CD4-positive, alpha-beta T cell treated with Interleukin-6 for 4 hours (primary cell): ENCODE measurements at regions not wholly inside any gene's neighbourhood (a gene's known extent, or its start where the extent isn't known, plus 50 kb on each side); places are given as distances from the start of the nearest gene placed in this dataset.
"Not testable (repeated sequence)": the region's sequence is repeated elsewhere in the genome, so short reads cannot be mapped to it uniquely, and the experiment has no call there.

ENCODE experiments used
- DNase-seq: peaks from one replicate; pipeline ENCODE4 v3.0.0-alpha.2; 2020; ENCODE audit warnings: mixed read lengths

DNA sequence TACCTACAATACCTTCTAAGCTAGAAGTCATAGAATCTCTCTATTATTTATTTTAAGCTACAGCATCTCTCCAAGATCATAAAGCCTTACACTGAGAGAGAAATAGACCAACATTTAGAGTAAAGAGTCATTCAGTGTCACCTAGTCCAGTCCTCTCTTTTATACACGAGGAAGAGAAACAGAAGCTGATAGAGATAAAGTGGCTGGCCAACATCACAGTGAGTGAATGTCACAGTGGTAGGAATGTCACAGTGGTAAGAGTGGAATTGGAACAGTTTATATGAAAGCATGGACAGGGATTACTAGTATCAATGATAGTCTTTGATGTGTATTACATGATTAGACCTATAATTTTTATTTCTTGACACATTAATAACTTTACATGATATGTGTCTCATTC lies 307.8 kb upstream of the NBPF12 start:
- not testable (repeated sequence) for DNase-seq

DNA sequence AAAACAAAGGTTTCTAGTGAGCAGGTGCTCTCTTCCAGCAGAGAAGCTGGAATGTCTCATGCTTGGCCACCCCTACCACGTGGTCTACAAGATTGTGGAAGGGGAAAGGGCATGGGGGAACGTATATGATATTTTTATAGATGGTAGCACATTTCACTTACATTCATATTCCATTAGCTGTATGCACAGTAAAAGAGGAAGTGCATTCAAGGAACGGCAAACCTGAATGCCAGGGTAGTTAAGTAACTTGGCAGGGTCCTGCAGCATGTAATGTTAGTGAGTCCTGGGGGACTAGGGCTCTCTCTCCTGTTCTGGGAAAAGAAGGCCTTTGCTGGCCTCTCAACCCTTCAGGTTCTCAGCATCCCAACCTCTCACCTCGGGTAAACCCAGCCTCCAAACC lies 319.5 kb upstream of the NBPF12 start:
- not testable (repeated sequence) for DNase-seq

DNA sequence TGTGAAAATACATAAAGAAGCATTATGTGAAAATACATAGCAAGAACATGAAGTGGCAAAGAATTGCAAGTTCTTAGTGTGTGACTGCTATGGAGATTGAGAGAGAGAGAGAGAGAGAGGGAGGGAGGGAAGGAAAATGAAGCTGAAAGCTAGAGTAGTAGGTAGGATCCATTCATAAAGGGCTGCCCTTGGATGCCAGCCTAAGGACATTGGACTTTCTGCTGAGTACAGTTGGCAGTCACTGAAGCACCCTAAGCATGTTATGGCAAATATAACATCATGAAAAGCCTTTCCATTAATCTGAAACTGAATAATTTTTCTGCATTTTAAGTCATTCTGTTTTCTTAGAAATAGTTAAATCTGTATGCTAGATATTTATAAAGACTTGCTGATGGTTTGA lies 333.4 kb upstream of the NBPF12 start:
- DNase-seq, result not testable (repeated sequence)

DNA sequence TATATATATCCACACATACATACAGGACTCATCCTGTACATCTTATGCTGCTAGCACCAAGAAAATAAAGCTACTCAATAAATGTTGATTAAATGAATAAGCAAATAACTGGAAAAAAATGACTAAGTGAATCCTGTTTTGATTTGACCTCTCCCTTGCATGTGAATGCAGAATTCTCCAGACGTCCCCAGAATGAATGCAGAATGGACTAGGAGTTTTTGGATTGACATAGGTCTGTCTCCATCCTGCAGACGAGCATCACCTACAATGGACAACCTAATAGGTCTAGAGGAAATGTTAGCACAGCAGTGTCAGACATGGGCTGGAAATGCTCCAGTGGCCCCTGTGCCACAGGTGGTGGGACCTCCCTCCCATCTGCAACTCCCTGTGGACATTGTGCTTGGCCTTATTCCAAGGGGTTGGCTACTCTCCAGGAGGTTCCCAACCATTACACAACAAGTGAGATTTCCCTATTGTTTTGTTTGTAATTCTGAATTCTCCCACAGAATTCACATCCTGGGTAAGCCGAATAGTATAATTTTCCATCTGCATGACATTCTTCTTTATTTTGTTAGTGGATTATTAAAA lies 337.3 kb upstream of the NBPF12 start:
- not testable (repeated sequence) for DNase-seq

GRCh38 chr1:146599906-146600305 lies 338.2 kb upstream of the NBPF12 start:
- not testable (repeated sequence) for DNase-seq

DNA sequence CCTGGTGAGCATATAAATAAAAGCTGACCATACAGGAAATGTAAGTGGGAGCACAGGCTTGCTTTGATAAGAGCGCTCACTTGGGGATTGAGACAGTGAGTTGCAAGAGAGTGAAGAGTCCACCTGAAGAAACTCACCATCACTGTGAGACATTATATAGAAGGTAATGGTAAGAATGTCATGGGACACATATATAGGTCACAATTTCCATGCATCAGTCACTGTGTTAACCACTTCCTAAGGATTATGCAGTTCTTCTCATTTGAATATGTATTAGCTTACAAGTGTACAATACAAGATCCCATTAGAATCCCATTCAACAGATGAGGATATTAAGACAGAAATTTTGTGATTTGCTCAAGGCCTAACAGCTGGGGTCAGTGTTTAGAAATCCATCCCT lies 352.4 kb upstream of the NOTCH2NLA start:
- not testable (repeated sequence) for DNase-seq

DNA sequence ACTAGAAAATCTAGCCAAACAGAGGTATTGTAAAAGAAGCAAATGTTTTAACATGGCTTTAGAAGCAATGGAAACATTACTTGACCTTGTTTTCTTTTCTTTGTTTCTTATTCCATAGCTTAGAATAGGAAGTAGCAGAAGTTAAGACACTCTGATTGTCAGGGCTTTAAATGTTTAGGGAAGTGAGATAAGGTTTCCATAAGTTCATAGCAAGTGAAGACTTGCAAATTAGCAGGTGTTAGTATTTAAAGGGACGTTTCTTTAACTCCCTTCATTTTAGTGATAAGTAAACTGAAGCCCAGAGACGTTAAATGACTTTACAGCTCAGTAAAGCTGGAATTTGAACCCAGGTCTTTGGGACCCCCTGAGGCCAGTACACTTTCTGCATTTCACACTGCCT lies 338.7 kb upstream of the NOTCH2NLA start:
- not testable (repeated sequence) for DNase-seq

DNA sequence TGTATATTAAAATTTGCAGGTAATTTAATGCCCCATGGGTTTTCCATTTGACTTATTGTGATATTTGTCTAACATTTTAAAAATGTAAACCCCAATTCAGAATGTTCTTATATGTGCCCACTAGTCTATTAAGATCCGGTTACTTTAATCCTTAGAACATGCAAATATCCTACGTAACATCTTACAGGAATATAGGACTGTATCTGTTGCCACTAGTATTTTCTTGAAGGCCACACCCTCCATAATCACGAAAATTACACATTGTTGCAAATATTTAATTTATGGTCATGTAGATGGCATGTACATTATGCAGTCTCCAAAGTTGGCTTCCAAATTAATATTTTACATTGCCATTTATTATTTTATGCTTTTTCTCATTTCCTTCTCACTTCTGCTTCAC lies 329.2 kb upstream of the NOTCH2NLA start:
- DNase-seq, result not testable (repeated sequence)

DNA sequence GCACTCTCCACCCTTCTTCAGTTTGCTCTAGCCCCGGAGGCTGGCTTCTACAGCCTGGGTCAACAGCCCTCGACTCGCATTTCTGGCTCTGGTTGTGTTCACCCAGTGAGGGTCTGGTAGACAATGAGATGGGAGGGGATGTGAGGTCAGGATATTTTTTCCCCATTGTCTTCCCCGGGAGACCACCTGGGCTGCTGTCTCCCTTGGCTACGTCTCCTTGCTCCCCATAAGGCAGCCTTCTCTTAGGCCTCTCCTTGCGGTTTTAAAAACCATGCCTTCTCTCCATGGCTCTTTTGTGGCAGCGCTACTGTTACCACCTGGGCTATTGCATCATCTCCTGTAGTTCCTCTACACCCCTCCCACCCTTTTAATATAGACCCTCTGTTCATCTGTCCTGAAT lies 327.6 kb upstream of the NOTCH2NLA start:
- DNase-seq, result not testable (repeated sequence)

DNA sequence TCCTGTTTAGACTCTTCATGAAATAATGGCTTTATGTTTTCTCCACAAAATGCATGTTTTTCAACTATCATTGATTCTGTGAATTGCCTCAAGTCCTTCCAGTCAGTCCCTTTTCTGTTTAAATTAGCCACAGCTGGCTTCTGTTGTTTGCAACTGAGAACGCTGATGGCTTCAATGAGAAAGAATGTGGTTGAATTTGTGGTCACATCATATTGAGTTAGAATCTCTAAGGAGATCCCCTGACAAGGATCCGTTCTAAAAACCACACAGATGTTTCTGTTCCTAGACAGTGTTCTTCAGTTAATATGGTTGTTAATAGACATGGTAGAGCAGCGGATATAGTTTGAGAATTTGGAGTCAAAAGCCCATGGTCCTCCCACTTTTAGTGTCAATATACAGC lies 323.6 kb upstream of the NOTCH2NLA start:
- not testable (repeated sequence) for DNase-seq

DNA sequence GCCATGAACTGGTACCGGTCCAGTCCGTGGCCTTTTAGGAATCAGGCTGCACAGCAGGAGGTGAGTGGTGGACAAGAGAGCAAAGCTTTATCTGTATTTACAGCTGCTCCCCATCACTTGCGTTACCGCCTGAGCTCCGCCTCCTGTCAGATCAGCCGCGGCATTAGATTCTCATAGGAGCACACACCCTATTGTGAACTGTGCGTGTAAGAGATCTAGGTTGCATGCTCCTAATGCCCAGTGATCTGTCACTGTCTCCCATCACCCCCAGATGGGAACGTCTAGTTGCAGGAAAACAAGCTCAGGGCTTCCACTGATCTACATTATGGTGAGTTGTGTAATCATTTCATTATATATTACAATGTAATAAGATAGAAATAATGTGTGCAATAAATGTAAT lies 319.9 kb upstream of the NOTCH2NLA start:
- DNase-seq, result not testable (repeated sequence)

GRCh38 chr1:146546189-146546588 lies 317.4 kb upstream of the NOTCH2NLA start:
- DNase-seq, result not testable (repeated sequence)

DNA sequence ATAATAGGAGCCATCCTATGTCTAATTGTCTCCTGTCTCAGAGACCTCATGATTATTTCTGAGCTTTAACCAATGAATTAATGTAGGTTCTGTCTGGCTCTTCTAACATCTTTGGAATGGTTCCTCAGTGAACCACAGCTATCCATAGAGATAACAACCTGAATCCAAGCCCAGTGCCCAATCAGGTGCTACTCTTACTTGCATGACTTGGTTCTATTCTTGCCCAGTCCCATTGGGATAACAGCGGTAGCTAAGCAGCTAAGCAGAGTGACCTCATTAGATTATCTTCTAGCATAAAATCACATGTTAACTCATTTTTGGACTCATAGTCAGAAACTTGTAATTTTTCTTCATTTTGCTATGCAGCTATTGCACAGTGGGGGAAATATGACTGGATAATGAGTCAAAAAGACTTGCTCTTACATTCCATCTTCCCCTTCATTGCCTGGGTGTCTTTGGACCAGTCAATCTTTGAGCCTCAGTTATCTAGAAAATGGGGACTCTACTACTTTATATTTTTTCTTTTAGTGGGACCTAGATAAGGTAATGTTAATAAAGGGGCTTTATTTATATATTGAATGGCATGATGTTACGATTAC lies 309.1 kb upstream of the NOTCH2NLA start:
- DNase-seq, result not testable (repeated sequence)

GRCh38 chr1:146536028-146536427 lies 307.2 kb upstream of the NOTCH2NLA start:
- DNase-seq, result not testable (repeated sequence)

DNA sequence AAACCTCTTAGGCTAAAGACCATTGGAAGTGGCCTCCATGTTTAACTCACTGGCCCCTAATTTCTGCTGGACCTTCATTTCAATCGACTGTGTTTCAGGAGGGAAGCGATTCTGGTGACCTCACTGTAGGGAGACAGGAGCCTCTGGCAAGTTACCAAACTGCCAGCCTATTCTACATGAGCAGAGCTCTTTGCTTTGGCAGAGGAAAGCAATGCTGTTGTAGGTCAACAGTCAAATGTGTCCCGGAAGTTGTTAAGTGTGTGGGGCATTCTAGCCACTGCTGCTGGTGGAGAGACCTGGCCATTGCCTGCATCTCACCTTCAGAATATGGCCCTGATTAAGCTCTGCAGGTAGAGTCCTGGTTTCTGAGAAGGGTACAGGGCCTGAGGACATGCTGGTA lies 306.8 kb upstream of the NOTCH2NLA start:
- DNase-seq, result not testable (repeated sequence)

DNA sequence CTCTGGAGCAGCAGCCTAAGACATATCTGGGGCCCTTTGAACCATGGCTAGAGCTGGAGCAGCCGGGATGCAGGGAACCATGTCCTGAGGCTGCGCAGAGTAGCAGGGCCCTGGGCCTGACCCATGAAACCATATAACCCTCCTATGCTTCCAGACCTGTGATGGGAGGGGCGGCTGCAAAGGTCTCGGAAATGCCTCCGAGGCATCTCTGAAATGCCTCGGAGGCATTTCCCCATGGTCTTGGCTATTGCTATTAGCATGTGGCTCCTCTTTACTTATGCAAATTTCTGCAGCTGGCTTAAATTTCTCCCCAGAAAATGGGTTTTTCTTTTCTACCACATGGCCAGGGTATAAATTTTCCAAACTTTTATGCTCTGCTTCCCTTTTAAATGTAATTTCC lies 302.1 kb upstream of the NOTCH2NLA start:
- DNase-seq, result not testable (repeated sequence)

DNA sequence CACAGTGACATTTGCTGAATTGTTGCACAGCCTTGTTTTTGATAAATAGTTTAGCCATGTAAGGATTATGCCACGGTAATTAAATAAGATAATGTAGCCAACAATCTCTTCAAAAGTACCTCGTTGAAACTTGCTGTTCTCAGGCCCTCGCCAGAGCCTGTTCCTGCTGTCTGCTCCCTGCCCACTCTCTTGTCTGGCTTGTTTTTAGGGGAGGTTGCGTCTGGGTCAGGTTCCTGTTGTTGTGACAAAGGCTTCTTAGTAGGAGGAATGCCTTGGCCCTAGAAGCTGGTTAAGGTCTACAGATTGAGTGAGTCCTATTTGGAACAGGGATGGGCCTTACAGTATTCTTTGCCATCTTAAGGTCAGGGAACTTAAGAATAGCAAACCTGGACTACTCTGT lies 294.0 kb upstream of the NOTCH2NLA start:
- DNase-seq, result not testable (repeated sequence)

GRCh38 chr1:146522345-146522744 lies 293.5 kb upstream of the NOTCH2NLA start:
- DNase-seq, result not testable (repeated sequence)

- not testable (repeated sequence) for DNase-seq
Observed at GRCh38 chr1:146521804-146522203, 293.0 kb upstream of the NOTCH2NLA start.

DNA sequence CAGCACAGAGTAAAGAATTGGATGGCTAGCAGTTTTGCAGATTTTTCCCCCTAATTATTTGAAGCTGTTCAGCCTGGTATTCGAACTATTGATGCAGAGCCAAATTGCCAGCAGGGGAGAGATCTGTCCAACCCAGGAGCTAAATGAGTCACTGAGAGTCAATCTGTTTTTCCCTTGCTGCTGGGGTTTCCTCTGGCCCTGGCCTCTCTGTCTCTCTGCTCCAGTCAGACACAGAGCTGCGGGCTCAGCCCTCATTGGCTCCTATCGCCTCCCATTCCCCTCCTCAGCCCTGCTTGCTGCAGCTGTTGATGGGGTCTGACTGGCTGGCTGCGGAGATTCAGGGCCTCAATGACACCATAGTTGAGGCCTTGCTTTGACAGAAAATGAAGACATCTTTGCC lies 284.9 kb upstream of the NOTCH2NLA start:
- DNase-seq, result not testable (repeated sequence)

GRCh38 chr1:146511047-146511777 lies 282.4 kb upstream of the NOTCH2NLA start:
- not testable (repeated sequence) for DNase-seq

DNA sequence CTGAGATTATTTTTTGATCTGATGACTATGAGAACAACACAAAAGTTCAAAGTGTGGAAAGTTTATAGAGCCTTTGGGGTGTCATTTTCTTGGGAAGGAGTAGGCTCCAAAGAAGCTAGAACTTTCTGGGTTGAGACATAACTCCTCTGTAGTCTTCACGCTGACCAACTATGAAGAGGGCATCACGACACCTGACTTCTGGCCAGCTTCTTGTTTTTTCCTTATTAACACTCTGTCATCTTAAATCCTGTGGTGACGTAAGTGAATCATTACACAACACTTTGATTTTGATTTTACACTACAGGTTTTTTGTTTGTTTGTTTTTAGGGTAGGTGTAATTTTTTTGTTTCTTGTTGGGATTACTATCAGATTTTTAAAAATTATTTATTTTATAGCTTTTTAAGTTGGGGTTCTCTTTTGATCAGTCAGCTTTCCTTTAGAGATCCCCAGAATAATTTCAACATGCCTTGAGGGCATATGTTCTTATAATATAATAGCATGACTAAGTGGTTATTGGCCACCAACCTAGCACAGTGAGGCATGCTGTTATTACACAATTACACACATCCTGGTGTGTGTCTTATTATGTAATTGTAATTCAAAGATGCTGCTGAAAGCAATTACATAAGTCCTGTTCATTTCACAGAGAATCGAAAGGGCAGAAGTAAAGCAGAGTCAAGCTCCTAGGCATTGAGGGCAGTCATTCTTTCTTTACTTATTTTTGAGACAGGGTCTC lies 281.6 kb upstream of the NOTCH2NLA start:
- not testable (repeated sequence) for DNase-seq

DNA sequence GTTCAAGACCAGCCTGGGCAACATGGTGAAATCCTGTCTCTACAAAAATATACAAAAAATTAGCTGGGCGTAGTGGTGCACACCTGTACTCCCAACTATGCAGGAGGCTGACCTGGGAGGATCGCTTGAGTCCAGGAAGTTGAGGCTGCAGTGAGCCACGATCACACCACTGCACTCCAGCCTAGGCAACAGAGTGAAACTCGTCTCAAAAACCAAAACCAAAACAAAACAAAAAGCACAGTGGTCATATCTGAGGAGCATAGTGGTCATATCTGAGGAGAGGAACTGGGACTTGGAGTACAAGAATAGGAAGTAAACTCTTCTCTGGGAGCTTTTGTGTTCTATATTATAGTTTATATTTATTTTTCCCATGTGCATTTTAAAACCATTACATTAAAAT lies 275.3 kb upstream of the NOTCH2NLA start:
- not testable (repeated sequence) for DNase-seq
